ENCODE measurements at regions not wholly inside any gene's neighbourhood (a gene's known extent, or its start where the extent isn't known, plus 50 kb on each side); places are given as distances from the start of the nearest gene placed in this dataset.

DNA sequence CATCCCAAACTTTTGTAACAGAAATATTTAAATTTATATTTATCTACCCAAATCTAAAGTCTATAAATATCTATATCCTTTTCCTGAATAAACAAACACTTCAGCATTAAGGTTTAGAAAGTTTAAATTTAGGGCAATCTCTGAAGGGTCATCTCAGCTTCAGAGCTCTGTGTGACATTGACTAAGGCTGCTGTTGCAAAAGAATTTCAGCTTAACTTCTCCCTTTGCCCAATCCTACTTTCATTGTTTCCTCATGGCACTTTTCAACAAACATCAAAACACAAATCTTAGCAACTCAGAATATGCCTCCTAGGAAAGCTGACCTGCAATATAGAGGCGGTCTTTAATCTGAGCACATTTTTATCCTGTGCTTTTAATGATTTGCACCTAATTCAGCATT is 79.7 kb upstream of the BANK1 start:
- no peak for TF ChIP-seq CTCF (IDR thresholded peaks at IDR 0.05)
- TF ChIP-seq ZFX (IDR thresholded peaks at IDR 0.05; ENCODE audit: borderline replicate concordance), result no peak
